ENCODE measurements at regions not wholly inside any gene's neighbourhood (a gene's known extent, or its start where the extent isn't known, plus 50 kb on each side); places are given as distances from the start of the nearest gene placed in this dataset.

DNA sequence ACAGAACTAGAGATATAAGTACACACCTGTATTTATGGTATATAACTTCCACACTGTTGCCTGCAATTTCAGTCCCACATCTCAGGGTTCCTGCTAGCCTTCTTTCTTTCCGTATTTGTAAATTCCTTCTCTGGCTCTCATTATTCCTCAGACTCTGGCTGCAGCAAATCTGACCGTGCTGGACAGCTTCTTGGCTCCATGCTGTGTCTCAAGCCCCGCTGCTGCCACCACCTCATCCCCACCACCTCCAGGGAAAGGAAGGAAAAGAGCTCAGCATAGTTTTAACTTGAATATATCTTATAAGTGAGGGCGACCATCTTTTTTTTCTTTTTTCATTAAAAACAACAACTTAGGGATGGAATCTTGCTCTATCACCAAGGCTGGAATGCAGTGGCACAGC, 155.6 kb upstream of the CXCL13 start:
- TF ChIP-seq CTCF (IDR thresholded peaks at IDR 0.05) (no peak), ZFX (IDR thresholded peaks at IDR 0.05; ENCODE audit: borderline replicate concordance) (no peak)

Data from 22Rv1 (cell line).